Colonic mucosa (tissue), 4 donors: ENCODE measurements at regions not wholly inside any gene's neighbourhood (a gene's known extent, or its start where the extent isn't known, plus 50 kb on each side); places are given as distances from the start of the nearest gene placed in this dataset.

Experiments used
- DNase-seq: peaks from one replicate; pipeline ENCODE4 v3.0.0-alpha.2; 2020
- H3K27ac ChIP-seq: fragments of 200-600 bp; one replicate; pipeline ENCODE4 v1.8.0; 2021
- H3K27me3 ChIP-seq: fragments of 200-600 bp; one replicate; pipeline ENCODE4 v1.8.0; 2021
- H3K36me3 ChIP-seq: fragments of 200-600 bp; one replicate; pipeline ENCODE4 v1.8.0; 2021
- H3K4me1 ChIP-seq: fragments of 200-600 bp; one replicate; pipeline ENCODE4 v1.8.0; 2021; ENCODE audit warnings: mild to moderate bottlenecking
- H3K4me3 ChIP-seq: fragments of 200-600 bp; one replicate; pipeline ENCODE4 v1.8.0; 2021
- H3K9ac ChIP-seq, 2 donors: one replicate each; pipeline ENCODE4 v1.7.0; 2013; ENCODE audit warnings: control low read depth in 2 of 2, low read depth in 2 of 2, low read length in 2 of 2
- H3K9me3 ChIP-seq: fragments of 200-600 bp; one replicate; pipeline ENCODE4 v1.8.0; 2021
- intact Hi-C: fragments of 100-400 bp; cut with DNase I; formaldehyde crosslinking; loops from one replicate; pipeline ENCODE4 v1.14.1; 2022
- TF ChIP-seq, protein P1 (sequence below): fragments of 200-600 bp; IDR thresholded peaks from one replicate; pipeline ENCODE4 v1.8.0; 2022; ENCODE audit warnings: antibody characterized with exemption, mild to moderate bottlenecking
- donor health status: healthy.
- donor health status: DM: no; HTN: no; CAD: no.
- donor health status: DM: no; HTN: no; CAD: no.

DNA sequence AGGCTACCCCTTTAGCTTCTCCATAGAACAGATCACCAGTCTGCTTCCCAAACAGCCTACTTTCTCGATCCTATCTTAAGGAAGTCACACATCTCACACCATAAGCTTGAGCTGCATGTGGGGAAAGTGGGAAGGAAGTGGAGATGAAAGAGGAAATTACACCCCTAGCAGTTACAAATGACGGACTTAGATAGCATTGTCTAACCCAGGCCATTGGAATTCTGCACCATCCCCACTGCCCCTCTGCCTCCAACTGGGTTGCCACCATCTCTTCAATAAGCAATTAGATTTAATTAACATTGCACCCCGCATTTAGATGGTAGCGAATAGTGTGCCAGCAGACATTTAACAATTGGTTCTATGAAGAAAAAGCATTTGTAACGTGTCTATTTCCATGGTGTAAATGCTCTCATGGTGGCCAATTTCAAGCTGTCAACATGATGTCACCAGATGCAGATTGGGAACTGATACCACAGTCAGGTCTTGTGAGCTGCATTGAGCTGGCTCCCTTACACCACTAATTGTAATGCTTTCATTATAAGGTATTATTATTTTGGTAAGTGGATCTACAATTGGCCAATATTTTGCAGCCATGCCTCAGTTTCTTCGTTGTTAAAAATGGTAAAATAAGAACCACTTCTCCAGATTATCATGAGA is 124.7 kb downstream of the CD24 start:
- H3K9me3 ChIP-seq, result no peaks in the 10 kb centered on the region
- no peak for DNase-seq
- TF ChIP-seq, protein P1, sequence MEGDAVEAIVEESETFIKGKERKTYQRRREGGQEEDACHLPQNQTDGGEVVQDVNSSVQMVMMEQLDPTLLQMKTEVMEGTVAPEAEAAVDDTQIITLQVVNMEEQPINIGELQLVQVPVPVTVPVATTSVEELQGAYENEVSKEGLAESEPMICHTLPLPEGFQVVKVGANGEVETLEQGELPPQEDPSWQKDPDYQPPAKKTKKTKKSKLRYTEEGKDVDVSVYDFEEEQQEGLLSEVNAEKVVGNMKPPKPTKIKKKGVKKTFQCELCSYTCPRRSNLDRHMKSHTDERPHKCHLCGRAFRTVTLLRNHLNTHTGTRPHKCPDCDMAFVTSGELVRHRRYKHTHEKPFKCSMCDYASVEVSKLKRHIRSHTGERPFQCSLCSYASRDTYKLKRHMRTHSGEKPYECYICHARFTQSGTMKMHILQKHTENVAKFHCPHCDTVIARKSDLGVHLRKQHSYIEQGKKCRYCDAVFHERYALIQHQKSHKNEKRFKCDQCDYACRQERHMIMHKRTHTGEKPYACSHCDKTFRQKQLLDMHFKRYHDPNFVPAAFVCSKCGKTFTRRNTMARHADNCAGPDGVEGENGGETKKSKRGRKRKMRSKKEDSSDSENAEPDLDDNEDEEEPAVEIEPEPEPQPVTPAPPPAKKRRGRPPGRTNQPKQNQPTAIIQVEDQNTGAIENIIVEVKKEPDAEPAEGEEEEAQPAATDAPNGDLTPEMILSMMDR, result no peak
- H3K4me3 ChIP-seq, result no peak overlapping the region
- no peaks in the 10 kb centered on the region for H3K36me3 ChIP-seq
- H3K27me3 ChIP-seq, result no peaks in the 10 kb centered on the region
- intact Hi-C loops, result no loop called here
- no peaks in the 10 kb centered on the region for H3K4me1 ChIP-seq
- no peak overlapping the region for H3K9ac ChIP-seq
- no peak overlapping the region for H3K27ac ChIP-seq

DNA sequence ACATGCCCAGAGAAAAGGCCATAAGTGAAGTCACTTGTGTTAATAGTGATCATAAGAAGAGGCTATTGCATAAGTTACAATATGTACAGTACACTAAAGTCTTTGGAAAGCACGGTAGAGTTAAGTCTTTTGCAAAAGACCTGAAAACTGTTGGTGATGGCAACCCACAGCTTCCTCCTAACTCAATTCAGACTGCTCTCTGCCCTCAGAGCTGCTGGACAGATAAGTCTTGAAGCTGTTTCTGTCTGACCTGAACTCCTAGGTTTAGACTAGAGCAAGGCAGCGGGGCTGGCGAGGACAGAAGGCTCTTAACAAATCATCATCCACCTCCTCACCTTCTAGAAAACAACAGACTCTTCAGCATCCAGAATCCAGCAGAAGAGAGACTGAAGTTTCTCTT is 125.4 kb downstream of the CD24 start:
- no peak overlapping the region for H3K27ac ChIP-seq
- TF ChIP-seq, protein P1, result no peak
- no peaks in the 10 kb centered on the region for H3K27me3 ChIP-seq
- no peaks in the 10 kb centered on the region for H3K9me3 ChIP-seq
- intact Hi-C loops, result no loop called here
- no peak overlapping the region for H3K4me3 ChIP-seq
- H3K4me1 ChIP-seq, result no peaks in the 10 kb centered on the region
- no peak overlapping the region for H3K9ac ChIP-seq
- no peaks in the 10 kb centered on the region for H3K36me3 ChIP-seq
- DNase-seq, result no peak

GRCh38 chr6:106847116-106847515 is 127.4 kb downstream of the CD24 start:
- Histone ChIP-seq H3K27ac (no peak overlapping the region), H3K9me3 (no peaks in the 10 kb centered on the region), H3K9ac (no peak overlapping the region), H3K4me1 (no peaks in the 10 kb centered on the region), H3K4me3 (no peak overlapping the region), H3K36me3 (no peaks in the 10 kb centered on the region), H3K27me3 (no peaks in the 10 kb centered on the region)
- TF ChIP-seq, protein P1, result no peak
- intact Hi-C loops, result no loop called here
- no peak for DNase-seq

- no peak overlapping the region for H3K9ac ChIP-seq
- no peaks in the 10 kb centered on the region for H3K27me3 ChIP-seq
- H3K36me3 ChIP-seq, result no peaks in the 10 kb centered on the region
- H3K4me3 ChIP-seq, result no peak overlapping the region
- TF ChIP-seq, protein P1, result no peak
- intact Hi-C loops, result no loop called here
- H3K4me1 ChIP-seq, result no peaks in the 10 kb centered on the region
- H3K27ac ChIP-seq, result no peak overlapping the region
- no peaks in the 10 kb centered on the region for H3K9me3 ChIP-seq
- no peak for DNase-seq
Observed at GRCh38 chr6:106844930-106845329, 129.6 kb downstream of the CD24 start.

GRCh38 chr6:106832766-106833510 is 141.6 kb downstream of the CD24 start:
- H3K27me3 ChIP-seq, result no peaks in the 10 kb centered on the region
- no peak for DNase-seq
- TF ChIP-seq, protein P1, result no peak
- intact Hi-C loops, result no loop called here
- H3K27ac ChIP-seq, result no peak overlapping the region
- no peaks in the 10 kb centered on the region for H3K4me1 ChIP-seq
- no peak overlapping the region for H3K4me3 ChIP-seq
- H3K36me3 ChIP-seq, result no peaks in the 10 kb centered on the region
- H3K9me3 ChIP-seq, result no peaks in the 10 kb centered on the region
- no peak overlapping the region for H3K9ac ChIP-seq
